Activated CD4-positive, alpha-beta T cell treated with anti-CD3 and anti-CD28 coated beads, Interleukin-10, Interleukin-2, amounts not matched to agents 100 ng/mL and 50 ng/mL, durations not matched to agents 16 hours and 8 hours (primary cell): ENCODE measurements at regions not wholly inside any gene's neighbourhood (a gene's known extent, or its start where the extent isn't known, plus 50 kb on each side); places are given as distances from the start of the nearest gene placed in this dataset.
"Not testable (repeated sequence)": the region's sequence is repeated elsewhere in the genome, so short reads cannot be mapped to it uniquely, and the experiment has no call there.

Experiments
- DNase-seq: peaks from one replicate; pipeline ENCODE4 v3.0.0-alpha.2; 2020

GRCh38 chr3:88298189-88298588, 148.4 kb downstream of the C3orf38 start:
- DNase-seq = no peak

GRCh38 chr3:88301273-88301995, 151.7 kb downstream of the C3orf38 start:
- DNase-seq = no peak

GRCh38 chr3:88301996-88302393, 152.2 kb downstream of the C3orf38 start:
- DNase-seq = no peak

- not testable (repeated sequence) for DNase-seq
These were observed 153.7 kb downstream of the C3orf38 start for GRCh38 chr3:88303331-88303904.

- no peak for DNase-seq
These were observed 157.9 kb downstream of the C3orf38 start for GRCh38 chr3:88307666-88308065.

- no peak for DNase-seq
These were observed 162.1 kb downstream of the C3orf38 start for GRCh38 chr3:88311826-88312225.

GRCh38 chr3:88312256-88312655, 162.5 kb downstream of the C3orf38 start:
- no peak for DNase-seq

- DNase-seq = no peak
These were observed 168.3 kb downstream of the C3orf38 start for GRCh38 chr3:88318067-88318466.

- DNase-seq = no peak
These were observed 171.7 kb downstream of the C3orf38 start for GRCh38 chr3:88321363-88322050.

- no peak for DNase-seq
These were observed 175.0 kb downstream of the C3orf38 start for GRCh38 chr3:88324788-88325187.

- DNase-seq = no peak
These were observed 184.6 kb downstream of the C3orf38 start for GRCh38 chr3:88334187-88334868.

- no peak for DNase-seq
These were observed 187.1 kb downstream of the C3orf38 start for GRCh38 chr3:88336894-88337293.

GRCh38 chr3:88343264-88343663, 193.5 kb downstream of the C3orf38 start:
- DNase-seq = no peak

GRCh38 chr3:88346643-88347042, 196.9 kb downstream of the C3orf38 start:
- DNase-seq = no peak

GRCh38 chr3:88362428-88362827, 212.7 kb downstream of the C3orf38 start:
- no peak for DNase-seq

GRCh38 chr3:88364926-88365325, 215.2 kb downstream of the C3orf38 start:
- no peak for DNase-seq

GRCh38 chr3:88369337-88369736, 219.6 kb downstream of the C3orf38 start:
- no peak for DNase-seq

- no peak for DNase-seq
These were observed 220.0 kb downstream of the C3orf38 start for GRCh38 chr3:88369767-88370166.

- peak; percentile 2 for DNase-seq
These were observed 235.3 kb downstream of the C3orf38 start for GRCh38 chr3:88385090-88385489.

- DNase-seq = no peak
These were observed 248.8 kb downstream of the C3orf38 start for GRCh38 chr3:88398581-88398980.

GRCh38 chr3:88403319-88403718, 253.6 kb downstream of the C3orf38 start:
- no peak for DNase-seq

- DNase-seq = no peak
These were observed 258.3 kb downstream of the C3orf38 start for GRCh38 chr3:88408097-88408496.

GRCh38 chr3:88408935-88409334, 259.2 kb downstream of the C3orf38 start:
- DNase-seq = no peak

GRCh38 chr3:88410259-88410658, 260.5 kb downstream of the C3orf38 start:
- DNase-seq = no peak
